Activated CD4-positive, alpha-beta T cell treated with anti-CD3 and anti-CD28 coated beads for 24 hours (primary cell): ENCODE measurements at regions not wholly inside any gene's neighbourhood (a gene's known extent, or its start where the extent isn't known, plus 50 kb on each side); places are given as distances from the start of the nearest gene placed in this dataset.

Experiments used
- DNase-seq, 2 donors: peaks; one replicate each; pipeline ENCODE4 v3.0.0-alpha.2; 2020; ENCODE audit warnings: low read depth in 2 of 2

GRCh38 chr2:63780518-63781155 is 61.1 kb upstream of the UGP2 start:
- no peak for DNase-seq

GRCh38 chr2:63784461-63784860 is 57.2 kb upstream of the UGP2 start:
- no peak for DNase-seq

GRCh38 chr2:63785096-63785495 is 56.6 kb upstream of the UGP2 start:
- DNase-seq, result no peak

GRCh38 chr2:63786471-63786870 is 55.2 kb upstream of the UGP2 start:
- no peak for DNase-seq

GRCh38 chr2:63788071-63788470 is 53.6 kb upstream of the UGP2 start:
- DNase-seq, result no peak

GRCh38 chr2:63789338-63790020 is 52.2 kb upstream of the UGP2 start:
- DNase-seq, result no peak

- no peak for DNase-seq
These were observed 51.2 kb upstream of the UGP2 start for GRCh38 chr2:63790491-63790890.

- DNase-seq, result no peak
These were observed 50.8 kb upstream of the UGP2 start for GRCh38 chr2:63790906-63791305.

GRCh38 chr2:63791387-63791786 is 50.3 kb upstream of the UGP2 start:
- DNase-seq, result no peak
